ENCODE measurements at regions not wholly inside any gene's neighbourhood (a gene's known extent, or its start where the extent isn't known, plus 50 kb on each side); places are given as distances from the start of the nearest gene placed in this dataset.

DNA sequence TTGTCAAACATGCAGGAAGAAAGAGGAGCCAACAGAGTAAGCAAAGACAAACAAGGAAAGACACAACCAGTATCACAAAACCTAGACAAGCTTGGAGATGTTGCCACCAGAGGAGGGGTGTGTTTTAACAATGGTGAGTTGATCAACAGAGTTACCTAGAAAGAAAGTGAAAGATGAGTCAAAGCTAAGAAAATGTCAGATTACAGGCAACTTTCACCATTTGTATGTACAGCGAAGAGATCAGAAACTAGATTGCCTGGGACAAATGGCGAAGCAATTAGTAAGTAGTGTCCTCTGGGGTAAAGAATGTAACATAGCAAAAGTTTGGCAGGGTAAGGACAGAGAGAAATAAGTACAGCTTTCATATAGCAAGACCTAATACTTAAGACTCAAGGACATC lies 51.6 kb upstream of the POU3F2 start:
- no peak for DNase-seq

DNA sequence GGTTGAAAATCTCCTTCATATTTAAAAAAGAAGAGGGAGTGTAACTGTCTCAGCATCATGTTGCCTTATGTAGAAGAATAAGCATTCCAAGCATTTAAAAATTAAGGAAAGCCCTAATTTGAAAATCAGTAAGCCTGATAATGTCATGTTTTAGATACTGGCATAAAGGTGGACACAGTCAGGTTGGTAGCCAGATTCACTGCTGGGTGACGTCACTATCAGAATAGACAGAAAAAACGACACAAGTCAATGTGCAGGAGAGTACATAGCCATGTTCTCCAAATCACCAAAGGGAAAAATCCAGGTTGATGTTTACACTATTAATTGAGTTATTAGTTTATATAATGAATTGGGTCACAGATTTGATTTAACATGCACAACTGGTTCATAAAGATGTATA lies 50.8 kb upstream of the POU3F2 start:
- DNase-seq: no peak
